Nephron progenitor cell (in vitro differentiated cells): ENCODE measurements at regions not wholly inside any gene's neighbourhood (a gene's known extent, or its start where the extent isn't known, plus 50 kb on each side); places are given as distances from the start of the nearest gene placed in this dataset.
"Not testable (repeated sequence)": the region's sequence is repeated elsewhere in the genome, so short reads cannot be mapped to it uniquely, and the experiment has no call there.

Experiments
- DNase-seq: peaks from one replicate; pipeline ENCODE4 v3.0.0; 2021
- H3K27ac Mint-ChIP-seq: 2 replicates; pipeline ENCODE4 v1.8.0; 2021; ENCODE audit warnings: mild to moderate bottlenecking, moderate library complexity, mixed read lengths
- H3K27me3 Mint-ChIP-seq: 2 replicates; pipeline ENCODE4 v1.8.0; 2021; ENCODE audit warnings: mild to moderate bottlenecking, low read depth, mixed read lengths; ENCODE audit not compliant: poor library complexity
- H3K36me3 Mint-ChIP-seq: 2 replicates; pipeline ENCODE4 v1.8.0; 2021; ENCODE audit warnings: low read depth, mixed read lengths
- H3K4me1 Mint-ChIP-seq: 2 replicates; pipeline ENCODE4 v1.8.0; 2021; ENCODE audit warnings: mixed read lengths
- H3K4me3 Mint-ChIP-seq: 2 replicates; pipeline ENCODE4 v1.8.0; 2021; ENCODE audit warnings: mild to moderate bottlenecking, moderate library complexity, mixed read lengths
- H3K9me3 Mint-ChIP-seq: 2 replicates; pipeline ENCODE4 v1.8.0; 2021; ENCODE audit warnings: mild to moderate bottlenecking, moderate library complexity, mixed read lengths
- TF ChIP-seq, protein P1 (sequence below): fragments of 200-600 bp; sonication (generic); IDR thresholded peaks from 2 replicates; pipeline ENCODE4 v1.5.0; 2021; ENCODE audit warnings: antibody characterized with exemption

DNA sequence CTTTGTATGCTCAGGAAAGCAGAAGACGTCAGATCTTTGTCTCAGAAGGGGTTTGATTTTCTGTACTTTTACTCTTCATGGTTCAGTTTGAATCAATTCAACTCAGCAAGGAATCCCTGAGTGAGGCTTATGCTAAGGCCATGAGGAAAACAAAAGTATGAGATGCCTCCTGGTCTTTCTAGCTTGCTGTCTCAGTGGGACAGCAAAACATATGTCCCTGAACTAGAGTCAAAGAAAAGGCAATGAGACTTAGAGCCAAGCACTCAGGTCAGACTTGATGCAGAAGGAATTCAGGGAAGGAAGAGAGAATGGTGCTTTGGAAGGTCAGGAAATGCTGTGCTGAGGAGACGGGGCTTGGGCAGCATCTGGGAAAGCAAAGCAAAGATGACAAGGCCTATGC lies 236.2 kb upstream of the SFRP2 start:
- DNase-seq: no peak
- TF ChIP-seq, protein P1, sequence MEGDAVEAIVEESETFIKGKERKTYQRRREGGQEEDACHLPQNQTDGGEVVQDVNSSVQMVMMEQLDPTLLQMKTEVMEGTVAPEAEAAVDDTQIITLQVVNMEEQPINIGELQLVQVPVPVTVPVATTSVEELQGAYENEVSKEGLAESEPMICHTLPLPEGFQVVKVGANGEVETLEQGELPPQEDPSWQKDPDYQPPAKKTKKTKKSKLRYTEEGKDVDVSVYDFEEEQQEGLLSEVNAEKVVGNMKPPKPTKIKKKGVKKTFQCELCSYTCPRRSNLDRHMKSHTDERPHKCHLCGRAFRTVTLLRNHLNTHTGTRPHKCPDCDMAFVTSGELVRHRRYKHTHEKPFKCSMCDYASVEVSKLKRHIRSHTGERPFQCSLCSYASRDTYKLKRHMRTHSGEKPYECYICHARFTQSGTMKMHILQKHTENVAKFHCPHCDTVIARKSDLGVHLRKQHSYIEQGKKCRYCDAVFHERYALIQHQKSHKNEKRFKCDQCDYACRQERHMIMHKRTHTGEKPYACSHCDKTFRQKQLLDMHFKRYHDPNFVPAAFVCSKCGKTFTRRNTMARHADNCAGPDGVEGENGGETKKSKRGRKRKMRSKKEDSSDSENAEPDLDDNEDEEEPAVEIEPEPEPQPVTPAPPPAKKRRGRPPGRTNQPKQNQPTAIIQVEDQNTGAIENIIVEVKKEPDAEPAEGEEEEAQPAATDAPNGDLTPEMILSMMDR: no peak
- Mint-ChIP-seq H3K27ac (peak overlapping the region; percentile 84), H3K27me3 (peaks cover 12% of the 10 kb centered on the region), H3K4me1 (peaks cover 18% of the 10 kb centered on the region), H3K9me3 (no peaks in the 10 kb centered on the region), H3K4me3 (no peak overlapping the region), H3K36me3 (no peaks in the 10 kb centered on the region)

DNA sequence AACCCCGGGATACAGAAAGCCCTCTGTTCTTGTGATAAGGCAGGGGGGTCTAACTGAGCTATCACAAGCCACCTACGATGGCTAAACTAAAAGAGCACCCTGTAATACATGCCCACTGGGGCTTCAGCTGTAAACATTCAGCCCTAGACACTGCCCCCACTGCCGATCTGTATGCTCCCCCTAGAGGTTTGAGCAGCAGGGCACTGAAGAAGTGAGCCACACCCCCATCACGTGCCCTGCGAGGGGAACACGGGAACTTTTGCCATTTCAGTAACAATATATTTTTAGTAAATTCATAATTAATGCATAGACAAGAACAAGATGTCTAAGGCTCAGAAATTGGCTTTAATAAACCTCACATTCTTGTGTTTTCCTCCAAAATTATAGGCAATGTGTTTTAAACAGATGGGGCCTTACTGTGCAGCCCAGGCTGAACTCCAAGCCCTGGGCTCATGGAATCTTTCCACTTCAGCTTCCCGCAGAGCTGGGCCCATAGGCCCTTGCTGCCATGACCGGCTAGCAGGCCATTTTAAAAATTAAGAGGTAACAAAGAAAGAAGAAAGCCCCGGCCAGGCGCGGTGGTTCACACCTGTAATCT lies 235.3 kb upstream of the SFRP2 start:
- Mint-ChIP-seq H3K4me3 (no peak overlapping the region), H3K27me3 (peaks cover 8% of the 10 kb centered on the region), H3K4me1 (peaks cover 18% of the 10 kb centered on the region), H3K9me3 (no peaks in the 10 kb centered on the region), H3K27ac (no peak overlapping the region), H3K36me3 (no peaks in the 10 kb centered on the region)
- TF ChIP-seq, protein P1: no peak
- DNase-seq: no peak

DNA sequence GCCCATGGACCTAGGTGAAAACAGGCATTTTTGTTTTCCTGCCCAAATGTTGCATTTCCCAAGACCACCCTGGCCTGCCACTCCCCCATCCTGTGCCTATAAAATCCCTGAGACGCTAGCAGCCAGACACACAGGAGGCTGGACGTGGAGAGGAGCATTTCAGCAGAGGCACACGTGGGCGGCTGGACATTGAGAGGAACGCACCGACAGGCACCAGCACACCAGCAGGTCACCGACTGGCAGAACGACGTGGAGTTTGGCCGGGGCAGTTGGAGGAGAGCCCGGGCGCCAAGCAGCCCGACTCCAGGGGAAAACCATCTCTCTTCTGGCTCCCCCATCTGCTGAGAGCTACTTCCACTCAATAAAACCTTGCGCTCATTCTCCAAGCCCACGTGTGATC lies 234.8 kb upstream of the SFRP2 start:
- not testable (repeated sequence) for H3K27ac Mint-ChIP-seq, H3K36me3 Mint-ChIP-seq, H3K4me3 Mint-ChIP-seq, DNase-seq, H3K9me3 Mint-ChIP-seq, H3K27me3 Mint-ChIP-seq
- peaks cover 18% of the 10 kb centered on the region for H3K4me1 Mint-ChIP-seq

DNA sequence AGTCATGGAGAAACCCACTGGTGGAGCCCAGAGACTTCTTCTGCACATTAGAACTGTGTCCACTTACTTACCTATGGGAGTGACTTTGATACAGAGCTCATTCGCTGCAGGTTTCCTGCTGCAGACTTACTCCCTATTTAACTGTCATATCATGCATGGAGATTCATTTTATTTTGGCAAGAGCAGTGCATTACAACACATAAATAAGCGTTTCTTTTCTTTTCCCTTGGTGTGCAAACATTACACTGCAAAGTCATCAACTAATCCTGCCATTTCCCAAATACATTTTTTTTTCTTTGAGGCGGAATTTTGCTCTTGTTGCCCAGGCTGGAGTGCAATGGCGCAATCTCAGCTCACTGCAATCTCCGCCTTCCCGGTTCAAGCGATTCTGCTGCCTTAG lies 230.9 kb upstream of the SFRP2 start:
- H3K9me3 Mint-ChIP-seq: no peaks in the 10 kb centered on the region
- no peak overlapping the region for H3K4me3 Mint-ChIP-seq
- no peak overlapping the region for H3K27ac Mint-ChIP-seq
- H3K36me3 Mint-ChIP-seq: no peaks in the 10 kb centered on the region
- peaks cover 5% of the 10 kb centered on the region for H3K27me3 Mint-ChIP-seq
- no peak for DNase-seq
- peaks cover 14% of the 10 kb centered on the region for H3K4me1 Mint-ChIP-seq
- TF ChIP-seq, protein P1: no peak

DNA sequence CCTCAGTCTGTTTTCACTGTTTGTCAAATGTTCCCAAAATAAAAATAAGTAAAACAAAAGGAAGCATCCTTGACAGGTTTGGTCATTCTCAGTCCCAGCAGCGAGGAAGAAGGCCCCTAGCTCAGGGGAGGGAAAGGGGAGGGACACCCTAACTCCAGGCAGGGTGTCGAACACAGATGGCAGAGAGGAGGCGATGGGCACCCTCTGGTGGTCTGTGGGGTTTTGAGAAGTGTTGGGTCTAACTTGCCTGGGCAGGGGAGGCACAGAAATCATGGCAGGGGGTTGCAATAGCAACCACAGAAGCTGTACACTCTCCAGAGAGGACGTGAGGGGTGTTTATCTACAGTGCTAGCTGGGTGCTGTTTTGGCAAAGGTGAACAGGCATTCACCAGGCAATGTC lies 229.8 kb upstream of the SFRP2 start:
- Mint-ChIP-seq H3K27me3 (peaks cover 5% of the 10 kb centered on the region), H3K36me3 (no peaks in the 10 kb centered on the region), H3K9me3 (peaks cover under 1% of the 10 kb centered on the region), H3K4me1 (peaks cover 17% of the 10 kb centered on the region), H3K4me3 (no peak overlapping the region), H3K27ac (no peak overlapping the region)
- TF ChIP-seq, protein P1: peak; percentile 21
- peak; percentile 22 for DNase-seq

DNA sequence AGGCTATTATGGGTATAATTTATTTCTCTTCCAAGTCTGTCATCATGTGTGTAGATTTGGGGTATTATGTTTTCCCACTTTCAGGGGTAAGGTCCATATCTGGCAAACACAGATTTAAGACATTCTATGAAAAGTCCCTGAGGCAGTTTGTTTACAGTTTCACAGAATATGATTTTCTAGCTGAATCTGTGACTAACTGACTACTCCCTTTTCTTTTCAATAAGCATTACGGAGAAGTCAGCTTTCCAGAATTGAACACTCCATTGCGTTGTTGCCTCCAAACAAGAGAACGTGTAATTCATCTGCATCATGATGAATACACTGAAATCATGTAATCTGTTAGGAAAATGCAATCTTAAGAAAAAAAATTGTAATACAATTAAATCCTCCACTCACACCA lies 226.7 kb upstream of the SFRP2 start:
- H3K27ac Mint-ChIP-seq: no peak overlapping the region
- H3K4me3 Mint-ChIP-seq: no peak overlapping the region
- no peaks in the 10 kb centered on the region for H3K36me3 Mint-ChIP-seq
- DNase-seq: no peak
- peaks cover 3% of the 10 kb centered on the region for H3K9me3 Mint-ChIP-seq
- TF ChIP-seq, protein P1: no peak
- peaks cover 5% of the 10 kb centered on the region for H3K27me3 Mint-ChIP-seq
- peaks cover 19% of the 10 kb centered on the region for H3K4me1 Mint-ChIP-seq
